HepG2 (cell line): ENCODE measurements at regions not wholly inside any gene's neighbourhood (a gene's known extent, or its start where the extent isn't known, plus 50 kb on each side); places are given as distances from the start of the nearest gene placed in this dataset.

Experiments
- ATAC-seq: fragments of 200-7000 bp; cut with Tn5 transposase; 3 replicates; pipeline ENCODE4 v1.9.1; 2020; ENCODE audit warnings: mild to moderate bottlenecking, moderate library complexity
- BruUV-seq: library from RNA; stranded (reverse); fragments of 400-500 nt; replicated peaks from 2 replicates; lab custom pipeline; 2021; lab: Mats Ljungman, UMichigan
- CTCF ChIA-PET: fragments of 300-600 bp; formaldehyde crosslinking; extraction: SDS; loops from one replicate; lab custom pipeline; 2021; ENCODE audit warnings: low total read pairs, inconsistent platforms, low intra/inter-chr PET ratio; lab: Yijun Ruan, JAX
- POLR2A ChIA-PET: fragments of 350-600 bp; sonication (Branson Sonifier 250); formaldehyde crosslinking; loops from one replicate; lab custom pipeline; 2020; ENCODE audit warnings: antibody characterized with exemption, inconsistent platforms; lab: Yijun Ruan, JAX
- DNase-seq: peaks from one replicate; pipeline ENCODE4 v3.0.0-alpha.2; 2015; ENCODE audit warnings: low spot score
- FAIRE-seq: peaks from 3 replicates; lab custom pipeline; 2011; peaks lifted over from hg19 to GRCh38; lab: Jason Lieb, UNC
- H2AFZ ChIP-seq: one replicate; pipeline ENCODE4 v1.6.1; 2011; ENCODE audit warnings: low read length, inconsistent platforms
- H3K27ac ChIP-seq: fragments of 300-600 bp; 3 replicates; pipeline ENCODE4 v1.8.0; 2011; ENCODE audit warnings: mixed run types, mild to moderate bottlenecking, mixed read lengths, low read length, inconsistent platforms; ENCODE audit not compliant: insufficient read depth; ENCODE audit errors: extremely low read length
- H3K27me3 ChIP-seq, 2 experiments: fragments of 200-600 bp in 1 of 2; 2 replicates in 1 of 2; 3 replicates in 1 of 2; pipeline versions ENCODE4 v1.6.0 to v1.8.0; 2011; ENCODE audit warnings: low read length in 2 of 2, mild to moderate bottlenecking in 2 of 2, moderate library complexity in 2 of 2, inconsistent platforms in 1 of 2; ENCODE audit not compliant: insufficient read depth in 2 of 2, control insufficient read depth in 1 of 2
- H3K36me3 ChIP-seq, 2 experiments: fragments of 200-600 bp in 1 of 2; replicated peaks in 1 of 2; 2 replicates in 1 of 2; 3 replicates in 1 of 2; pipeline versions ENCODE4 v1.5.1 to v1.8.0; 2011; ENCODE audit warnings: low read length in 2 of 2, inconsistent platforms in 1 of 2; ENCODE audit not compliant: insufficient read depth in 2 of 2, control insufficient read depth in 1 of 2
- H3K4me1 ChIP-seq: 2 replicates; pipeline ENCODE4 v1.5.1; 2012; ENCODE audit warnings: low read length, inconsistent platforms; ENCODE audit not compliant: insufficient read depth
- H3K4me2 ChIP-seq: 2 replicates; pipeline ENCODE4 v1.6.0; 2011; ENCODE audit warnings: low read depth, low read length, inconsistent platforms
- H3K4me3 ChIP-seq, 3 experiments: fragments of 200-600 bp in 1 of 3; sonication (generic), shearing (Covaris generic) in 1 of 3; replicated peaks in 1 of 3; 2 replicates each; pipeline ENCODE4 v1.5.1; 2011 to 2016; ENCODE audit warnings: low read length in 3 of 3, inconsistent platforms in 2 of 3, low read depth in 2 of 3, mild to moderate bottlenecking in 2 of 3, control low read depth in 1 of 3, mixed read lengths in 1 of 3; ENCODE audit not compliant: insufficient read depth in 1 of 3
- H3K79me2 ChIP-seq: one replicate; pipeline ENCODE4 v1.6.1; 2011; ENCODE audit warnings: low read length, inconsistent platforms; ENCODE audit not compliant: insufficient read depth
- H3K9ac ChIP-seq: 2 replicates; pipeline ENCODE4 v1.6.0; 2011; ENCODE audit warnings: mild to moderate bottlenecking, low read depth, low read length, inconsistent platforms; ENCODE audit not compliant: insufficient read depth
- H3K9me3 ChIP-seq: 2 replicates; pipeline ENCODE4 v1.5.1; 2012; ENCODE audit warnings: mild to moderate bottlenecking, low read length
- H4K20me1 ChIP-seq: 2 replicates; pipeline ENCODE4 v1.6.0; 2011; ENCODE audit warnings: inconsistent platforms, mild to moderate bottlenecking, low read length, moderate library complexity; ENCODE audit not compliant: insufficient read depth
- BHLHE40 ChIP-seq: IDR thresholded peaks from 2 replicates; pipeline ENCODE4 v1.6.1; 2011; ENCODE audit warnings: low read length, improper control_type of control experiment
- FOXP1 ChIP-seq, 2 experiments: fragments of 450-650 bp in 1 of 2; IDR thresholded peaks; 2 replicates each; pipeline ENCODE4 v1.6.1; 2017 to 2018; ENCODE audit warnings: antibody characterized with exemption in 1 of 2
- HNF4A ChIP-seq: sonication (generic); formaldehyde crosslinking; IDR thresholded peaks from 2 replicates; pipeline ENCODE4 v1.4.0; 2020; ENCODE audit warnings: missing genetic modification reagents
- JUN ChIP-seq: sonication (generic); formaldehyde crosslinking; IDR thresholded peaks from 2 replicates; pipeline ENCODE4 v1.4.0; 2020; ENCODE audit warnings: mild to moderate bottlenecking, missing genetic modification reagents
- KAT7 ChIP-seq: IDR thresholded peaks from 2 replicates; pipeline ENCODE4 v1.6.1; 2018; ENCODE audit warnings: borderline replicate concordance, missing compliant biosample characterization
- KLF12 ChIP-seq: sonication (generic); formaldehyde crosslinking; IDR thresholded peaks from 2 replicates; pipeline ENCODE4 v1.4.0; 2020; ENCODE audit warnings: missing genetic modification reagents, borderline replicate concordance
- MAFF ChIP-seq: IDR thresholded peaks from 2 replicates; pipeline ENCODE4 v1.6.1; 2011; ENCODE audit warnings: low read depth, low read length, improper control_type of control experiment
- MTF2 ChIP-seq: sonication (generic); formaldehyde crosslinking; IDR thresholded peaks from 2 replicates; pipeline ENCODE4 v1.5.0; 2020; ENCODE audit warnings: missing genetic modification reagents, borderline replicate concordance
- PBX3 ChIP-seq: sonication (generic); formaldehyde crosslinking; IDR thresholded peaks from 2 replicates; pipeline ENCODE4 v1.8.1; 2023; ENCODE audit warnings: missing genetic modification reagents, inconsistent platforms, borderline replicate concordance
- PITX1 ChIP-seq: sonication (generic); formaldehyde crosslinking; IDR thresholded peaks from 2 replicates; pipeline ENCODE4 v1.5.1; 2020; ENCODE audit warnings: mild to moderate bottlenecking, missing genetic modification reagents
- REL ChIP-seq: sonication (generic); formaldehyde crosslinking; conservative IDR thresholded peaks from 2 replicates; pipeline ENCODE4 v1.8.0; 2022; ENCODE audit warnings: mild to moderate bottlenecking, missing genetic modification reagents, moderate library complexity
- TEAD3 ChIP-seq: optimal IDR thresholded peaks from 2 replicates; pipeline ENCODE3; 2016; ENCODE audit warnings: borderline replicate concordance
- TFDP1 ChIP-seq: IDR thresholded peaks from 2 replicates; pipeline ENCODE4 v1.6.1; 2016; ENCODE audit warnings: missing compliant biosample characterization, missing genetic modification reagents, borderline replicate concordance
- ZNF124 ChIP-seq: sonication (generic); formaldehyde crosslinking; IDR thresholded peaks from 2 replicates; pipeline ENCODE4 v1.4.0; 2020; ENCODE audit warnings: missing genetic modification reagents
- ZNF160 ChIP-seq: sonication (generic); formaldehyde crosslinking; IDR thresholded peaks from 2 replicates; pipeline ENCODE4 v1.8.0; 2022; ENCODE audit warnings: mild to moderate bottlenecking, inconsistent platforms, missing genetic modification reagents
- ZNF180 ChIP-seq: sonication (generic); formaldehyde crosslinking; IDR thresholded peaks from 2 replicates; pipeline ENCODE4 v1.4.0; 2020; ENCODE audit warnings: low read depth, missing genetic modification reagents, borderline replicate concordance
- ZNF484 ChIP-seq: sonication (generic); formaldehyde crosslinking; IDR thresholded peaks from 2 replicates; pipeline ENCODE4 v1.5.1; 2020; ENCODE audit warnings: mild to moderate bottlenecking, low read depth, missing genetic modification reagents, borderline replicate concordance
- ZSCAN20 ChIP-seq: sonication (generic); formaldehyde crosslinking; IDR thresholded peaks from 2 replicates; pipeline ENCODE4 v1.4.0; 2020; ENCODE audit warnings: missing genetic modification reagents, mild to moderate bottlenecking, borderline replicate concordance
- ZZZ3 ChIP-seq: sonication (generic); formaldehyde crosslinking; IDR thresholded peaks from 2 replicates; pipeline ENCODE4 v1.4.0; 2020; ENCODE audit warnings: missing genetic modification reagents, mild to moderate bottlenecking, borderline replicate concordance
- WGBS: methylation state at CpG from one replicate; pipeline ENCODE4 v1.1.6; 2017; ENCODE audit warnings: low lambda C conversion rate; 5-methylcytosine and 5-hydroxymethylcytosine counted together
- in situ Hi-C: cut with HindIII; loops from 2 replicates; pipeline ENCODE4 v1.10.0; 2017; ENCODE audit warnings: low pct_unique_long_range_greater_than_20kb; ENCODE audit not compliant: extremely low pct_ligation_motif_present
- intact Hi-C: fragments of 100-400 bp; cut with micrococcal nuclease; formaldehyde crosslinking; loops from one replicate; pipeline ENCODE4 v1.10.0; 2022; ENCODE audit not compliant: unreplicated experiment

- Histone ChIP-seq H3K4me1 (peaks cover 16% of the 10 kb centered on the region), H3K27ac (no peak overlapping the region), H3K79me2 (no peaks in the 10 kb centered on the region), H3K36me3 (no peaks in the 10 kb centered on the region), H3K9me3 (no peaks in the 10 kb centered on the region), H3K4me3 (no peak overlapping the region), H4K20me1 (no peaks in the 10 kb centered on the region), H3K27me3 (no peaks in the 10 kb centered on the region; a peak in 1 of 5 replicates), H3K4me2 (no peak overlapping the region), H3K9ac (no peak overlapping the region), H2AFZ (no peak overlapping the region)
- DNase-seq (peak; percentile 23), FAIRE-seq (no peak), ATAC-seq (0 out of 3 replicates have a peak, but pooled peaks have one; percentile 41)
- peak; percentile 30 for TF ChIP-seq TEAD3 (CRISPR knock-in tag)
- TF ChIP-seq JUN (CRISPR knock-in tag) = no peak
- TF ChIP-seq HNF4A = 0 out of 2 replicates have a peak, but pooled peaks have one; percentile 10
- ChIA-PET POLR2A (no interaction called here), CTCF (no interaction called here)
- no TSS peak for BruUV-seq
- in situ Hi-C loops (no loop called here), intact Hi-C loops (no loop called here)
- 46% methylated on average over 4 of the region's 4 CpGs for WGBS
These were observed 84.6 kb downstream of the DISP1 start for GRCh38 chr1:222899471-222899870.

GRCh38 chr1:222904451-222904850 lies 89.6 kb downstream of the DISP1 start:
- Histone ChIP-seq H3K4me3 (no peak overlapping the region), H3K27me3 (no peaks in the 10 kb centered on the region; a peak in 1 of 5 replicates), H2AFZ (no peak overlapping the region), H3K27ac (no peak overlapping the region), H4K20me1 (no peaks in the 10 kb centered on the region), H3K9ac (no peak overlapping the region), H3K9me3 (no peaks in the 10 kb centered on the region), H3K4me1 (peaks cover 4% of the 10 kb centered on the region), H3K4me2 (no peak overlapping the region), H3K36me3 (no peaks in the 10 kb centered on the region), H3K79me2 (no peaks in the 10 kb centered on the region)
- DNase-seq = no peak
- no peak for ATAC-seq
- ChIA-PET CTCF (no interaction called here), POLR2A (no interaction called here)
- BruUV-seq = no TSS peak
- FAIRE-seq = no peak
- in situ Hi-C loops = no loop called here
- intact Hi-C loops = no loop called here
- 92% methylated on average over 6 of the region's 6 CpGs for WGBS
- no peak for TF ChIP-seq PBX3 (CRISPR knock-in tag)
- TF ChIP-seq KAT7 = no peak
- TF ChIP-seq FOXP1 (IDR thresholded peaks at IDR 0.05) = no peak
- no peak for TF ChIP-seq FOXP1 (CRISPR knock-in tag; IDR thresholded peaks at IDR 0.05)
- no peak for TF ChIP-seq ZZZ3
- TF ChIP-seq MTF2 (CRISPR knock-in tag) = no peak
- no peak for TF ChIP-seq REL
- TF ChIP-seq KLF12 = no peak
- no peak for TF ChIP-seq MAFF
- no peak for TF ChIP-seq ZNF180
- TF ChIP-seq TFDP1 (CRISPR knock-in tag) = no peak
- TF ChIP-seq ZSCAN20 (CRISPR knock-in tag) = no peak
- no peak for TF ChIP-seq ZNF160 (CRISPR knock-in tag)
- no peak for TF ChIP-seq ZNF124
- no peak for TF ChIP-seq PITX1 (CRISPR knock-in tag)
- no peak for TF ChIP-seq ZNF484 (CRISPR knock-in tag)
- no peak for TF ChIP-seq BHLHE40
